T1000 (cell line): ENCODE measurements at regions not wholly inside any gene's neighbourhood (a gene's known extent, or its start where the extent isn't known, plus 50 kb on each side); places are given as distances from the start of the nearest gene placed in this dataset.

Experiments
- DNase-seq: peaks from one replicate; lab custom pipeline; 2025; ENCODE audit warnings: mixed read lengths; lab: John Stamatoyannopoulos, UW

- DNase-seq, result no peak
These were observed 684.7 kb downstream of the TBC1D22A start for GRCh38 chr22:47446821-47447810.

- DNase-seq, result no peak
These were observed 683.9 kb downstream of the TBC1D22A start for GRCh38 chr22:47446331-47446730.

GRCh38 chr22:47445716-47446290, 683.4 kb downstream of the TBC1D22A start:
- no peak for DNase-seq

GRCh38 chr22:47445212-47445611, 682.8 kb downstream of the TBC1D22A start:
- DNase-seq, result no peak

GRCh38 chr22:47444746-47445065, 682.3 kb downstream of the TBC1D22A start:
- DNase-seq, result no peak

GRCh38 chr22:47443836-47444745, 681.6 kb downstream of the TBC1D22A start:
- DNase-seq, result no peak

- no peak for DNase-seq
These were observed 680.4 kb downstream of the TBC1D22A start for GRCh38 chr22:47442821-47443220.

- DNase-seq, result no peak
These were observed 677.3 kb downstream of the TBC1D22A start for GRCh38 chr22:47439643-47440265.

GRCh38 chr22:47437636-47438035, 675.2 kb downstream of the TBC1D22A start:
- no peak for DNase-seq

- no peak for DNase-seq
These were observed 674.7 kb downstream of the TBC1D22A start for GRCh38 chr22:47437110-47437509.

GRCh38 chr22:47435826-47436225, 673.4 kb downstream of the TBC1D22A start:
- no peak for DNase-seq

GRCh38 chr22:47435204-47435487, 672.7 kb downstream of the TBC1D22A start:
- DNase-seq, result no peak

GRCh38 chr22:47434336-47435203, 672.1 kb downstream of the TBC1D22A start:
- DNase-seq, result no peak

GRCh38 chr22:47433627-47434026, 671.2 kb downstream of the TBC1D22A start:
- no peak for DNase-seq

- DNase-seq, result no peak
These were observed 670.2 kb downstream of the TBC1D22A start for GRCh38 chr22:47432683-47433082.

- no peak for DNase-seq
These were observed 661.7 kb downstream of the TBC1D22A start for GRCh38 chr22:47423861-47424820.

GRCh38 chr22:47423266-47423665, 660.8 kb downstream of the TBC1D22A start:
- DNase-seq, result no peak

- DNase-seq, result no peak
These were observed 660.3 kb downstream of the TBC1D22A start for GRCh38 chr22:47422736-47423135.

GRCh38 chr22:47421846-47422245, 659.4 kb downstream of the TBC1D22A start:
- DNase-seq, result no peak

GRCh38 chr22:47420211-47420610, 657.8 kb downstream of the TBC1D22A start:
- DNase-seq, result no peak
